CD14-positive monocyte (primary cell): ENCODE measurements at regions not wholly inside any gene's neighbourhood (a gene's known extent, or its start where the extent isn't known, plus 50 kb on each side); places are given as distances from the start of the nearest gene placed in this dataset.

Experiments
- DNase-seq, 3 donors: peaks; one replicate each; pipeline ENCODE4 v3.0.0-alpha.2; 2011 to 2022
- H2AFZ ChIP-seq: 2 replicates; pipeline ENCODE4 v1.6.0; 2012; ENCODE audit warnings: mild to moderate bottlenecking, low read depth, low read length, inconsistent platforms; ENCODE audit not compliant: insufficient read depth, poor library complexity, severe bottlenecking
- H3K27ac ChIP-seq, 2 donors: 1 replicate in 1 of 2; 2 replicates in 1 of 2; pipeline ENCODE4 v1.5.1; 2012 to 2013; ENCODE audit warnings: low read length in 2 of 2, control low read depth in 1 of 2, inconsistent platforms in 1 of 2, low read depth in 1 of 2, mild to moderate bottlenecking in 1 of 2
- H3K27me3 ChIP-seq, 2 donors: one replicate each; pipeline versions ENCODE4 v1.6.0 to v1.6.1; 2011 to 2013; ENCODE audit warnings: low read length in 2 of 2; ENCODE audit not compliant: control insufficient read depth in 2 of 2, insufficient read depth in 2 of 2
- H3K36me3 ChIP-seq, 2 donors: replicated peaks in 1 of 2; 1 replicate in 1 of 2; 2 replicates in 1 of 2; pipeline versions ENCODE4 v1.5.1 to v1.6.1; 2012 to 2013; ENCODE audit warnings: low read length in 2 of 2, control low read depth in 1 of 2, inconsistent platforms in 1 of 2, mild to moderate bottlenecking in 1 of 2; ENCODE audit not compliant: insufficient read depth in 2 of 2, control insufficient read depth in 1 of 2
- H3K4me1 ChIP-seq, 2 donors: 1 replicate in 1 of 2; 2 replicates in 1 of 2; pipeline versions ENCODE4 v1.5.1 to v1.6.1; 2012 to 2013; ENCODE audit warnings: low read length in 2 of 2, control low read depth in 1 of 2, inconsistent platforms in 1 of 2, mild to moderate bottlenecking in 1 of 2, moderate library complexity in 1 of 2; ENCODE audit not compliant: insufficient read depth in 2 of 2, control insufficient read depth in 1 of 2
- H3K4me2 ChIP-seq: replicated peaks from 2 replicates; pipeline ENCODE3; 2012; ENCODE audit warnings: low read length, moderate library complexity, mild to moderate bottlenecking; ENCODE audit not compliant: poor library complexity, severe bottlenecking; ENCODE audit errors: extremely low read depth
- H3K4me3 ChIP-seq, 3 experiments: fragments of 200-600 bp in 1 of 3; sonication (generic) in 1 of 3; replicated peaks in 1 of 3; 1 replicate in 2 of 3; 2 replicates in 1 of 3; pipeline ENCODE4 v1.5.1; 2011 to 2013; ENCODE audit warnings: low read length in 3 of 3, mild to moderate bottlenecking in 3 of 3, control low read depth in 2 of 3, low read depth in 2 of 3, inconsistent platforms in 1 of 3, moderate library complexity in 1 of 3
- H3K79me2 ChIP-seq: 2 replicates; pipeline ENCODE4 v1.6.0; 2012; ENCODE audit warnings: mild to moderate bottlenecking, control low read depth, inconsistent platforms, low read length, moderate library complexity; ENCODE audit not compliant: insufficient read depth
- H3K9ac ChIP-seq: 2 replicates; pipeline ENCODE4 v1.6.0; 2017; ENCODE audit warnings: low read length, mild to moderate bottlenecking; ENCODE audit not compliant: insufficient read depth, poor library complexity, severe bottlenecking
- H3K9me3 ChIP-seq, 2 donors: replicated peaks in 1 of 2; 1 replicate in 1 of 2; 2 replicates in 1 of 2; pipeline versions ENCODE4 v1.5.1 to v1.6.1; 2012 to 2013; ENCODE audit warnings: low read length in 2 of 2, control low read depth in 1 of 2; ENCODE audit not compliant: control insufficient read depth in 1 of 2, insufficient read depth in 1 of 2
- H4K20me1 ChIP-seq: 2 replicates; pipeline ENCODE4 v1.6.0; 2012; ENCODE audit warnings: mild to moderate bottlenecking, low read length, control low read depth, moderate library complexity; ENCODE audit not compliant: insufficient read depth
- H3K27ac Mint-ChIP-seq, 7 donors: one replicate each; pipeline ENCODE4 v1.8.0; 2020; ENCODE audit warnings: mild to moderate bottlenecking in 7 of 7, mixed read lengths in 7 of 7, moderate library complexity in 6 of 7, inconsistent platforms in 2 of 7
- H3K27me3 Mint-ChIP-seq, 3 donors: one replicate each; pipeline ENCODE4 v1.8.0; 2021 to 2022; ENCODE audit warnings: low read depth in 3 of 3, mild to moderate bottlenecking in 3 of 3, mixed read lengths in 3 of 3, moderate library complexity in 3 of 3, inconsistent platforms in 1 of 3
- H3K36me3 Mint-ChIP-seq, 2 donors: one replicate each; pipeline ENCODE4 v1.8.0; 2020; ENCODE audit warnings: mixed read lengths in 2 of 2, inconsistent platforms in 1 of 2, mild to moderate bottlenecking in 1 of 2
- H3K4me1 Mint-ChIP-seq: one replicate; pipeline ENCODE4 v1.8.0; 2020; ENCODE audit warnings: mild to moderate bottlenecking, mixed read lengths
- H3K4me3 Mint-ChIP-seq, 2 donors: one replicate each; pipeline ENCODE4 v1.8.0; 2020; ENCODE audit warnings: mild to moderate bottlenecking in 2 of 2, mixed read lengths in 2 of 2, moderate library complexity in 1 of 2
- H3K9me3 Mint-ChIP-seq, 7 donors: one replicate each; pipeline ENCODE4 v1.8.0; 2020 to 2022; ENCODE audit warnings: mixed read lengths in 7 of 7, mild to moderate bottlenecking in 6 of 7, moderate library complexity in 6 of 7, inconsistent platforms in 2 of 7
- WGBS: methylation state at CpG from one replicate; pipeline ENCODE4 v1.1.5; 2013; ENCODE audit warnings: missing lambda C conversion rate; ENCODE audit not compliant: insufficient coverage; 5-methylcytosine and 5-hydroxymethylcytosine counted together
- intact Hi-C, 2 donors: fragments of 100-400 bp; cut with micrococcal nuclease; formaldehyde crosslinking; loops; one replicate each; pipeline versions ENCODE4 v1.15.0 to v1.15.1; 2023
- TF ChIP-seq, protein P1 (sequence below): fragments of 200-600 bp; IDR thresholded peaks from one replicate; pipeline ENCODE4 v1.8.0; 2022; ENCODE audit warnings: antibody characterized with exemption, mild to moderate bottlenecking

DNA sequence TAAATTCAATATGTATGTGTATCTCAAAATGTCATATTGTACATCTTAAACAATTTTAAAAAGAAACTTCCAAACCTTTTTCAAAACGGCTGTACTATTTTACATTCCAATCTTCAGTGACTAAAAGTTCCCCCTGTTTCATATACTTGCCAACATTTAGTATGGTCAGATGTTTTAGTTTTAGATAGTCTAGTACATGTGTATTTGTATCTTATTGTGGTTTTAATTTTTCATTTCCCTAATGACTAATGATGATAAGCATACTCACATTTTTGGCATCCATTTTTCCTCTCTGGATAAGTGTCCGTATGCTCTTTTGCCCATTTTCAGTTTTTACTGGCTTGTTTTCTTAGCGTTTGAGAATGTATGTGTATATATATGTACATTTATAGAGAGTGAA is 212.2 kb upstream of the MAGEB18 start:
- Histone ChIP-seq H3K27ac (no peak overlapping the region), H3K79me2 (no peaks in the 10 kb centered on the region), H3K36me3 (no peaks in the 10 kb centered on the region), H3K9me3 (no peaks in the 10 kb centered on the region), H3K9ac (no peak overlapping the region), H3K4me3 (no peak overlapping the region), H3K4me1 (no peaks in the 10 kb centered on the region), H2AFZ (no peak overlapping the region), H3K4me2 (no peak overlapping the region), H3K27me3 (no peaks in the 10 kb centered on the region), H4K20me1 (no peaks in the 10 kb centered on the region)
- no peaks in the 10 kb centered on the region for H3K36me3 Mint-ChIP-seq
- WGBS, result no CpG with 5 or more reads among the region's 3 CpGs
- no peaks in the 10 kb centered on the region for H3K4me1 Mint-ChIP-seq
- no peak for DNase-seq
- intact Hi-C loops, result no loop called here
- H3K9me3 Mint-ChIP-seq, result no peaks in the 10 kb centered on the region
- TF ChIP-seq, protein P1, sequence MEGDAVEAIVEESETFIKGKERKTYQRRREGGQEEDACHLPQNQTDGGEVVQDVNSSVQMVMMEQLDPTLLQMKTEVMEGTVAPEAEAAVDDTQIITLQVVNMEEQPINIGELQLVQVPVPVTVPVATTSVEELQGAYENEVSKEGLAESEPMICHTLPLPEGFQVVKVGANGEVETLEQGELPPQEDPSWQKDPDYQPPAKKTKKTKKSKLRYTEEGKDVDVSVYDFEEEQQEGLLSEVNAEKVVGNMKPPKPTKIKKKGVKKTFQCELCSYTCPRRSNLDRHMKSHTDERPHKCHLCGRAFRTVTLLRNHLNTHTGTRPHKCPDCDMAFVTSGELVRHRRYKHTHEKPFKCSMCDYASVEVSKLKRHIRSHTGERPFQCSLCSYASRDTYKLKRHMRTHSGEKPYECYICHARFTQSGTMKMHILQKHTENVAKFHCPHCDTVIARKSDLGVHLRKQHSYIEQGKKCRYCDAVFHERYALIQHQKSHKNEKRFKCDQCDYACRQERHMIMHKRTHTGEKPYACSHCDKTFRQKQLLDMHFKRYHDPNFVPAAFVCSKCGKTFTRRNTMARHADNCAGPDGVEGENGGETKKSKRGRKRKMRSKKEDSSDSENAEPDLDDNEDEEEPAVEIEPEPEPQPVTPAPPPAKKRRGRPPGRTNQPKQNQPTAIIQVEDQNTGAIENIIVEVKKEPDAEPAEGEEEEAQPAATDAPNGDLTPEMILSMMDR, result no peak
- no peak overlapping the region for H3K4me3 Mint-ChIP-seq
- no peak overlapping the region for H3K27ac Mint-ChIP-seq
- H3K27me3 Mint-ChIP-seq, result no peaks in the 10 kb centered on the region

DNA sequence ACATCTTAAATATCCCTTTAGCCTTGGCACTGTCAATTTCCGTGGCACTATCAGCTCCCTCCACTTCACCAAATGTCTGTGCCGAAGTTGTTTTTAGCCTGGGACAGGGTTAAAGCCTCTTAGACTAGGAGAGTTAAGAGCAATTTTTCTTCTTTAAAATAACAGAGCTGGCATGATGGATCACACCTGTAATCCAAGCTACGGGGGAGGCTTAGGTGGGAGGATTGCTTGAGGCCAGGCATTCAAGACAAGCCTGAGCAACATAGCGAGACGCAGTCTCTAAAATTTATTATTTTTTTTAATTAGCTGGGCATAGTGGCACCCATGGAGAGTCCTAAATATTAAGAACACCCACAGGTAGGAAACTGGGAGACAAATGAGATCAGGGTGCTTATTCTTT is 209.8 kb upstream of the MAGEB18 start:
- Histone ChIP-seq H3K9ac (no peak overlapping the region), H3K79me2 (no peaks in the 10 kb centered on the region), H3K27ac (no peak overlapping the region), H3K4me3 (no peak overlapping the region), H3K4me1 (no peaks in the 10 kb centered on the region), H3K4me2 (no peak overlapping the region), H3K27me3 (no peaks in the 10 kb centered on the region), H3K9me3 (no peaks in the 10 kb centered on the region), H4K20me1 (no peaks in the 10 kb centered on the region), H3K36me3 (no peaks in the 10 kb centered on the region), H2AFZ (no peak overlapping the region)
- TF ChIP-seq, protein P1, result no peak
- Mint-ChIP-seq H3K27me3 (no peaks in the 10 kb centered on the region), H3K4me3 (no peak overlapping the region), H3K4me1 (no peaks in the 10 kb centered on the region), H3K27ac (no peak overlapping the region), H3K36me3 (no peaks in the 10 kb centered on the region), H3K9me3 (no peaks in the 10 kb centered on the region)
- no peak for DNase-seq
- intact Hi-C loops, result no loop called here
- no CpG with 5 or more reads among the region's 5 CpGs for WGBS
